ENCODE measurements at regions not wholly inside any gene's neighbourhood (a gene's known extent, or its start where the extent isn't known, plus 50 kb on each side); places are given as distances from the start of the nearest gene placed in this dataset.

DNA sequence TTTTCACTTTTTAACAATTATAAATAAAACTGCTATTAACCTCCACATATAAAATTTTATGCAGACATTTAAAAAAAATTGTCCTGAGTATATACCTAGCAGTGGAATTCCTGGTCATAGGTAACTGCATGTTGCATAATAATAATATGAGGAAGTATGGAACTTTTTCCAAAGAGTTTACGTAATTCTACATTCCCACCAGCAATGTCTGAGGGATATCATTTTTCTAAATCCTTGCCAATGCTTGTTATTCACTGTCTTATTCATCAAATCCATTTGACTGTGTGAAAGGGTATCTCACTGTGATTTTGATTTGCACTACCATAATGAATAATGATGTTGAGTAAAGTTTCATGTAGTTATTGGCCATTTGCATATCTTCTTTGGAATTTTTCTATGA is 393.8 kb downstream of the LRFN5 start:
- TF ChIP-seq, protein P1, sequence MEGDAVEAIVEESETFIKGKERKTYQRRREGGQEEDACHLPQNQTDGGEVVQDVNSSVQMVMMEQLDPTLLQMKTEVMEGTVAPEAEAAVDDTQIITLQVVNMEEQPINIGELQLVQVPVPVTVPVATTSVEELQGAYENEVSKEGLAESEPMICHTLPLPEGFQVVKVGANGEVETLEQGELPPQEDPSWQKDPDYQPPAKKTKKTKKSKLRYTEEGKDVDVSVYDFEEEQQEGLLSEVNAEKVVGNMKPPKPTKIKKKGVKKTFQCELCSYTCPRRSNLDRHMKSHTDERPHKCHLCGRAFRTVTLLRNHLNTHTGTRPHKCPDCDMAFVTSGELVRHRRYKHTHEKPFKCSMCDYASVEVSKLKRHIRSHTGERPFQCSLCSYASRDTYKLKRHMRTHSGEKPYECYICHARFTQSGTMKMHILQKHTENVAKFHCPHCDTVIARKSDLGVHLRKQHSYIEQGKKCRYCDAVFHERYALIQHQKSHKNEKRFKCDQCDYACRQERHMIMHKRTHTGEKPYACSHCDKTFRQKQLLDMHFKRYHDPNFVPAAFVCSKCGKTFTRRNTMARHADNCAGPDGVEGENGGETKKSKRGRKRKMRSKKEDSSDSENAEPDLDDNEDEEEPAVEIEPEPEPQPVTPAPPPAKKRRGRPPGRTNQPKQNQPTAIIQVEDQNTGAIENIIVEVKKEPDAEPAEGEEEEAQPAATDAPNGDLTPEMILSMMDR (IDR thresholded peaks at IDR 0.05), result no peak
- TF ChIP-seq POLR2A (IDR thresholded peaks at IDR 0.05), result no peak
